ENCODE measurements at regions not wholly inside any gene's neighbourhood (a gene's known extent, or its start where the extent isn't known, plus 50 kb on each side); places are given as distances from the start of the nearest gene placed in this dataset.

DNA sequence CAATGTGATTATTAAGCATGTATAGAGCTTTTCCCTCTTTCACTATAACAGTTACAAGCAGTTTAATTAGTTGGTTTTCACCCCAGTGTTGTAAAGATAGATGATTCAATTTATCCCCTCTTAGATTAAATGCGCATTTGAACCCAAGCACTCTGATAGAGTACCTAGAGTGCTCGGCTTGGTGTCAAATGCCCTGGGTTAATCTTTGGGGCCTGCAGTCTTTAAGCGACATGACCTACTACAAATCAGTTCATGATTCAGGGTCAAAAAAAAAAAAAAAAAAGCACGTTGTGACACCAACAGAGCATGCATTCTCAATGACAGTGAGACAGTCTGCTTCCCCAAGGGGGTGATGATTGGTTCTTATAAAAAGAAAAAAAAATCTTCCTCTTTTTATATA is 375.3 kb downstream of the BRINP1 start:
- TF ChIP-seq, protein P1, sequence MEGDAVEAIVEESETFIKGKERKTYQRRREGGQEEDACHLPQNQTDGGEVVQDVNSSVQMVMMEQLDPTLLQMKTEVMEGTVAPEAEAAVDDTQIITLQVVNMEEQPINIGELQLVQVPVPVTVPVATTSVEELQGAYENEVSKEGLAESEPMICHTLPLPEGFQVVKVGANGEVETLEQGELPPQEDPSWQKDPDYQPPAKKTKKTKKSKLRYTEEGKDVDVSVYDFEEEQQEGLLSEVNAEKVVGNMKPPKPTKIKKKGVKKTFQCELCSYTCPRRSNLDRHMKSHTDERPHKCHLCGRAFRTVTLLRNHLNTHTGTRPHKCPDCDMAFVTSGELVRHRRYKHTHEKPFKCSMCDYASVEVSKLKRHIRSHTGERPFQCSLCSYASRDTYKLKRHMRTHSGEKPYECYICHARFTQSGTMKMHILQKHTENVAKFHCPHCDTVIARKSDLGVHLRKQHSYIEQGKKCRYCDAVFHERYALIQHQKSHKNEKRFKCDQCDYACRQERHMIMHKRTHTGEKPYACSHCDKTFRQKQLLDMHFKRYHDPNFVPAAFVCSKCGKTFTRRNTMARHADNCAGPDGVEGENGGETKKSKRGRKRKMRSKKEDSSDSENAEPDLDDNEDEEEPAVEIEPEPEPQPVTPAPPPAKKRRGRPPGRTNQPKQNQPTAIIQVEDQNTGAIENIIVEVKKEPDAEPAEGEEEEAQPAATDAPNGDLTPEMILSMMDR (IDR thresholded peaks at IDR 0.05) = no peak
- no peak for TF ChIP-seq POLR2AphosphoS5 (IDR thresholded peaks at IDR 0.05)

All from upper lobe of left lung (tissue), 4 donors.